Stimulated activated CD4-positive, alpha-beta T cell treated with anti-CD3 and anti-CD28 coated beads, Interleukin-4, amount 100 ng/mL, for 24 hours (primary cell): ENCODE measurements at regions not wholly inside any gene's neighbourhood (a gene's known extent, or its start where the extent isn't known, plus 50 kb on each side); places are given as distances from the start of the nearest gene placed in this dataset.
"Not testable (repeated sequence)": the region's sequence is repeated elsewhere in the genome, so short reads cannot be mapped to it uniquely, and the experiment has no call there.

Experiments used
- DNase-seq: peaks from one replicate; pipeline ENCODE4 v3.0.0-alpha.2; 2020

GRCh38 chr22:35186492-35186891 lies 70.8 kb upstream of the HMGXB4 start:
- no peak for DNase-seq

- DNase-seq, result not testable (repeated sequence)
These were observed 68.4 kb upstream of the HMGXB4 start for GRCh38 chr22:35188930-35189329.

DNA sequence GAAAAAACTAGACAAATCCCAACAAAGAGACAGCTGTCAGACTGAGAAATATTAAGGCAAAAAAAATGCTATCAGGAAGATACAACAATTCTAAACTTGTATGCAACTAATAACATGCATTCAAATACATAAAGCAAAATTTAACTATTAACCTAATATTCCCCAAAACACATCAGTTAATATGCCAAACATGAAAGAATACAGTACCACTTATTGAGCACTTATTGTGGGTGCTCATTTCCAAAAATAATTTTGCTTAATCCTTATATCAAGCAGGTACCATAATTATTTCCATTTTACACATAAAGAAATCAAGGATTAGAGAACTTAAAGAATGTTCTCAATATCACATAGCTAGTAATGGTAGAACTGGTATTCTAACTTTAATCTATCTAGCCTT lies 67.7 kb upstream of the HMGXB4 start:
- no peak for DNase-seq

DNA sequence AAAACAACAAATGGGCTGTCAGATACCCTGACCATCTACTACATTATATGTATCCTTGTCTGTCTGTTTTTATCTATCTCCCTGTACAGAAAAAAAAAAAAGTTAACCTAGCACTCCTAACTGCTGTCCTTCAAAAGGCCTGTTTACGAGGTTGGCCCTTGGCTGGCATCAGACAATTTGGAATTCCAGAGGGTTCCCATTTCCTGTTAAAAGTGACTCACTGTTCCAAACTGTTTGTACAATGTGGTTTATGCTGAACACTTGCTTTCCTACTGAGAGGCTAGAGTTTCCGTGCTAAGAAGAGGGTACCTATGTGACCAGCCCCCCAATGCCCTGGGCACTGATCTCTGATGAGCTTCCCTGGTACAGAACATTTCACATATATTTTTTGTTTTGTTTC lies 65.9 kb upstream of the HMGXB4 start:
- DNase-seq, result no peak

DNA sequence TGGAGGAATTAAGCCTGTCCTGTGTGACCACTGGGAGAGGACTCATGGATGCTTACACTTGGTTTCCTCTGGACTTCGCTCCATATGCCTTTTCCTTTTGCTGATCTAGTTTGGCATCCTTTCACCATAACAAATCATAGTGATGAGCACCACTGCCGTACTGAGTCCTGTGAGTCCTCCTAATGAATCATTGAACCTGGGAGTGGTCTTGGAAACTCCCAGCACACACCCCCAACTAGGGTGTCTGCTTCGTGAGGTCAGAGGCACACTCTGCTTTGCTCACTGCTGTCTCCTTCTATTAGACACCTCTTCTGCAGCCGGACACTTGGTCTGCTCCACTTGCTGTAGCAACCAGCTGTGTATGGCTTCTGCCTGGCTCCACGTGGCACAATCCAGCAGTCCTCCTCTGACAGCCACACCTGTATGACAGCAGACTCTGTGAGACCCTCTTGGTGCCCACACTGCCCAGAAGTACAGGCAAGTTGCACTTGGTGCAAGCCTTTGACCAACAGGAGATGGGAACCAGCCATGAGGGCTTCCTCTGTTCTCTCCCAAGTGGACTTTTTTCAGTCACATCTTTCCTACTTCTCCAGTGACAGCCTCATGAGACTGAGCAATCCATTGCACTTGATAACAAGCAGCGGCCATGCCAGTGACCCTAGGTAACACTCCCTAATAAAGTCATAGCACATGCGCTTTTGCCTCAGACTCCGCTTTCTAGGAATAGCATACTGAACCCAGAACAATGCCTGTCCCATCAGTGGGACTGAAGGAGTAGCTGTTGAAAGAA lies 65.0 kb upstream of the HMGXB4 start:
- no peak for DNase-seq

DNA sequence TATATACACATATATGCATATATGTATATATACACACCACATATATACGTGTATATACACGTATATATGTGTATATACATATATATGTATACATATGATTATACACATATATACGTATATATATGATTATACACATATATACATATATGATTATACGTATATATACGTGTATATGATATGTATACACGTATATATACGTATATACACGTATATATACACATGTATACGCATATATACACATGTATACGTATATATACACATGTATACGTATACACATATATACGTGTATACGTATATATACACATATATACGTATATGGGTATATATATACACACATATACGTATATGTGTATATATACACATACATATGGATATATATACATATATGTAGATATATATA lies 62.1 kb upstream of the HMGXB4 start:
- DNase-seq, result no peak

- no peak for DNase-seq
These were observed 61.5 kb upstream of the HMGXB4 start for GRCh38 chr22:35195821-35196220.

DNA sequence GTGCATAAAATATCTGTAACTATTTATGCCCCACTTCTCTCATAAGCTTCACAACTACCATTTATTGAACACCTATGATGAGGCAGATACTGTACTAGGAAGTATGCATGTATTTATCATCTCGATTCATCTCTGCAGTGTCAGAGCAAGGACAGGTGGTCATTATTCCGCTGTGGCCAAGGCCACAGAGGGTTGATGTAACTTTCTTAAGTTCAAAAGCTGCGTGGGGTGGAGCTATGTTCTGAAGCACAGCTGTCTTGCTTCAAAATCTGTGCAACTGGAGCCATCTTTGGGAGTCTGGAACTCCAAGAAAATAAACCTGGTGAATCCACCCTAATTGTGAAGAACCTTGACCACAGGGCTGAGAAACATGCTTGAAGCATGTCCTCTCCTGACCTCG lies 60.2 kb upstream of the HMGXB4 start:
- DNase-seq, result no peak

DNA sequence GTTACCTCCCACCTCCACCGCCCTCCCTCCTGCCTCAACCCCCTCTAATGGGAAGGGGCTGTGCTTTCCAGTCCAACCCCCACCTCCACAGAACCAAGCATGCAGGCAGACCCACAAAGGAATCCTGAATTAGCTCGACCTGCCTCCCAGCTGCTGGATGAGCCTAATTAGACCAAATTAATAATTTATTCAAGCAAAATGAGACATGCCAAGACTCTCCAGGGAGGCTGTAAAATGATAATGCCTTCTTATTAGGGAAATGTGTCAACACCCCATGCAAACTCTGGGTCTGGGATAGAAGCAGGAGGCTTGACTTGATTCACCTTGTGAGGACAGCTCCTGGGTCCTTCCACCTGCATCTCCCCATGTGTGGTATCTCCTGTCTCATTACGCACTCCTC lies 59.4 kb upstream of the HMGXB4 start:
- no peak for DNase-seq

DNA sequence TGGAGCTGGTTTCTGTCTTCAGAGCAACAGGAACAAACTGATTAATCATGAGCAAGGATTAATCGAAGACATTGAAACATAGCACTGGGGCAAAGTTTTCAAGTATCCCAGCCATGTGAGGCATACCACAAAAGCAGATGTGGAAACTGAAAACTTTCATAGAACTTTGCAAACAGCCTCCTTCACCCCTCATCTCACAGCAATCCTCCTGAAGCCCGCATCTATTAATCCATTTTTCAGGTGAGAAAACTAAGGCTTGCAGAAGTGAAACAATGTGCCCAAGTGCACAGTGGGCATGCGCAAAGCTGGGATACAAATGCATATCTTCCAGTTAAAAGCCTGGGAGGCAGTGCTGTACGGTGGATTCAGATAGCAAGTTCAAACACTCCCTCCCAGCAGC lies 58.6 kb upstream of the HMGXB4 start:
- DNase-seq, result no peak

DNA sequence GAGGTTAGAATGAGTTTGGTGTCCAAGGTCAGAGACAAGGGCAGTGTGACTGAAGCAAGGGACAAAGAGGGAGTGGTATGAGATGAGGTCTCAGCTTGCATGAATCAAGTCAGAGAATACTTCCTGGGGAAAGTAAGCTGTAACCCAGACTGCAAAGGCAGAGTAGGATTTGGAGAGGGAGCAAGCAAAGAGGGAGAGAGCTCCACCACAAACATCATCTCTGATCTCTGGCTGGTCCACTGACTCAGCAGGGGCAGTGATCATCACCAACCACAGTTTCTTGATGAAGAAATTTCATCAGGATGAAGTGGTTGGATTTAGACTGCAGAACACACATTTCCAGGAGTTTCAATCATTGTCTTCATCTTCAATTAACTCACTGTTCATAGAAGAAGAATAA lies 54.9 kb upstream of the HMGXB4 start:
- no peak for DNase-seq

DNA sequence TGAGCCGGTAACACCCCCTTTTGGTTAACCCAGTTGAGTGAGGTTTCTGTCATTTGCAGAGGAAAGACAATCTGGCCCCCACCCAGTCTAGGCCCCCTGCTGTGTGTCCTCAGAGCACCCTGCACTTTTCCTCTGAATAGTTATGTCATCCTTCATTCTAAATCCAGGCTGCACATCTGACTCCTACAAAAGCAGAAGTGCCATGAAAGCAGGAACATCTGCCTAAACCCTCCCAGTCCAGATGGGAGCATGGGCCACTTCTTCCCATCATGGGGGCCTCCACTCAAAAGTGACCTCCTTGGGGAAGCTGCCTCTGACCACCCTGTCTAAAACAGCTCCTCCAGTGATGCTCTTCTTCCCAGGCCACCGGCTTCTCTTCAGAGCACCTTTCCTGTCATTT lies 53.7 kb upstream of the HMGXB4 start:
- no peak for DNase-seq

- DNase-seq, result no peak
These were observed 52.2 kb upstream of the HMGXB4 start for GRCh38 chr22:35204807-35205775.

DNA sequence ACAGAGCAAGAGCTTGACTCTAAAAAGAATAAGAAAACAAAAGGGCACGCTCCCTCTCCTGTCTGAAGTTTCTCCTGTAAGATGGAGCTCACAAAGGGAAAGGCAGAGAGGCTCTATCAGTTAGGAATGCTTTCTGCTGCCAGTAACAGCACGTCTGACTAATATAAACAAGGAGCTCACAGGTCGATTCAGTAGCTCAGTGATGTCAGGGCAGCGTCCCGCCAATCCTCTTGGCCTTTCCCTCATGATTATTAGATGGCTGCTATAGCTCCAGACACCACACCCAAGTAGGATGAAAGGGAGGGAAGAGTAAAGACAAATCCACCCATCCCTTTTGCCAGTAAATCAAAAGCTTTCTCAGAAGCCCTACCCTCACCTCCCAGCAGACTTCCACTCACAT lies 51.3 kb upstream of the HMGXB4 start:
- no peak for DNase-seq

DNA sequence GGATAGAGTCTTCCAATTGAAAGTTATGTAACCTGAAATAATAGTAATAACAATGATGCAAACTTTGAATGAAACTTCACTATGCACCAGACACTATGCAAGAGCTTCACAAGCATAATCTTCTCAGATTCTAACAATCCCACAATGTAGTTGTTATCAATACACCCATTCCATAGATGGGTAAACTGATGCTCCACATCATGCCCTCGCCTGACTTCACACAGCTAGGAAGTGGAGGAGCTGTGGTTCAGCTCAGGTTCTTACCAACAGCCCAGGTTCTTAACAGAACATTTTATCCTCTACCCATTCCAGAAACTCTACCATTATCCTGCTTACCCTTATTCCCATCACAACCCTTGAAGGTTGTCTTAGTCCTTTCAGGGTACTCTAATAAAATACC lies 50.4 kb upstream of the HMGXB4 start:
- no peak for DNase-seq
